ENCODE measurements at regions not wholly inside any gene's neighbourhood (a gene's known extent, or its start where the extent isn't known, plus 50 kb on each side); places are given as distances from the start of the nearest gene placed in this dataset.

GRCh38 chr2:49286726-49287125 is 132.4 kb upstream of the FSHR start:
- no peak for DNase-seq (ENCODE audit: low read depth)
- Histone ChIP-seq H3K9me3 (ENCODE audit: control insufficient read depth, low read length) (no peaks in the 10 kb centered on the region), H3K9ac (ENCODE audit: low read length) (no peak overlapping the region), H3K27me3 (replicated peaks; ENCODE audit: control insufficient read depth, insufficient read depth, low read length) (no peaks in the 10 kb centered on the region), H3K36me3 (ENCODE audit: control insufficient read depth, insufficient read depth, low read length, severe bottlenecking) (no peaks in the 10 kb centered on the region), H3K4me1 (ENCODE audit: control insufficient read depth, insufficient read depth, low read length) (no peaks in the 10 kb centered on the region), H3K4me3 (ENCODE audit: low read length) (no peak overlapping the region)

- no peak for DNase-seq (ENCODE audit: low read depth)
- H3K9ac ChIP-seq (ENCODE audit: low read length) = no peak overlapping the region
- no peaks in the 10 kb centered on the region for H3K36me3 ChIP-seq (ENCODE audit: control insufficient read depth, insufficient read depth, low read length, severe bottlenecking)
- H3K4me1 ChIP-seq (ENCODE audit: control insufficient read depth, insufficient read depth, low read length) = no peaks in the 10 kb centered on the region
- no peaks in the 10 kb centered on the region for H3K9me3 ChIP-seq (ENCODE audit: control insufficient read depth, low read length)
- H3K4me3 ChIP-seq (ENCODE audit: low read length) = no peak overlapping the region
- no peaks in the 10 kb centered on the region for H3K27me3 ChIP-seq (replicated peaks; ENCODE audit: control insufficient read depth, insufficient read depth, low read length)
These were observed 131.7 kb upstream of the FSHR start for GRCh38 chr2:49286045-49286444.

GRCh38 chr2:49278561-49278960 is 124.2 kb upstream of the FSHR start:
- Histone ChIP-seq H3K27me3 (replicated peaks; ENCODE audit: control insufficient read depth, insufficient read depth, low read length) (no peaks in the 10 kb centered on the region), H3K9ac (ENCODE audit: low read length) (no peak overlapping the region), H3K36me3 (ENCODE audit: control insufficient read depth, insufficient read depth, low read length, severe bottlenecking) (no peaks in the 10 kb centered on the region), H3K4me1 (ENCODE audit: control insufficient read depth, insufficient read depth, low read length) (no peaks in the 10 kb centered on the region), H3K4me3 (ENCODE audit: low read length) (no peak overlapping the region), H3K9me3 (ENCODE audit: control insufficient read depth, low read length) (peaks cover 18% of the 10 kb centered on the region)
- no peak for DNase-seq (ENCODE audit: low read depth)

- Histone ChIP-seq H3K4me3 (ENCODE audit: low read length) (no peak overlapping the region), H3K4me1 (ENCODE audit: control insufficient read depth, insufficient read depth, low read length) (no peaks in the 10 kb centered on the region), H3K9ac (ENCODE audit: low read length) (no peak overlapping the region), H3K36me3 (ENCODE audit: control insufficient read depth, insufficient read depth, low read length, severe bottlenecking) (no peaks in the 10 kb centered on the region), H3K27me3 (replicated peaks; ENCODE audit: control insufficient read depth, insufficient read depth, low read length) (no peaks in the 10 kb centered on the region), H3K9me3 (ENCODE audit: control insufficient read depth, low read length) (peaks cover 18% of the 10 kb centered on the region)
- DNase-seq (ENCODE audit: low read depth) = no peak
These were observed 123.8 kb upstream of the FSHR start for GRCh38 chr2:49278141-49278540.

GRCh38 chr2:49271060-49271606 is 116.8 kb upstream of the FSHR start:
- H3K9me3 ChIP-seq (ENCODE audit: control insufficient read depth, low read length) = no peaks in the 10 kb centered on the region
- H3K4me3 ChIP-seq (ENCODE audit: low read length) = no peak overlapping the region
- no peaks in the 10 kb centered on the region for H3K36me3 ChIP-seq (ENCODE audit: control insufficient read depth, insufficient read depth, low read length, severe bottlenecking)
- no peak for DNase-seq (ENCODE audit: low read depth)
- H3K4me1 ChIP-seq (ENCODE audit: control insufficient read depth, insufficient read depth, low read length) = no peaks in the 10 kb centered on the region
- H3K9ac ChIP-seq (ENCODE audit: low read length) = no peak overlapping the region
- H3K27me3 ChIP-seq (replicated peaks; ENCODE audit: control insufficient read depth, insufficient read depth, low read length) = no peaks in the 10 kb centered on the region

- Histone ChIP-seq H3K9ac (ENCODE audit: low read length) (no peak overlapping the region), H3K36me3 (ENCODE audit: control insufficient read depth, insufficient read depth, low read length, severe bottlenecking) (no peaks in the 10 kb centered on the region), H3K4me1 (ENCODE audit: control insufficient read depth, insufficient read depth, low read length) (no peaks in the 10 kb centered on the region), H3K27me3 (replicated peaks; ENCODE audit: control insufficient read depth, insufficient read depth, low read length) (no peaks in the 10 kb centered on the region), H3K4me3 (ENCODE audit: low read length) (no peak overlapping the region), H3K9me3 (ENCODE audit: control insufficient read depth, low read length) (no peaks in the 10 kb centered on the region)
- no peak for DNase-seq (ENCODE audit: low read depth)
These were observed 115.8 kb upstream of the FSHR start for GRCh38 chr2:49270091-49270490.

GRCh38 chr2:49265471-49265870 is 111.2 kb upstream of the FSHR start:
- DNase-seq (ENCODE audit: low read depth) = no peak

GRCh38 chr2:49262801-49263560 is 108.7 kb upstream of the FSHR start:
- H3K27me3 ChIP-seq (replicated peaks; ENCODE audit: control insufficient read depth, insufficient read depth, low read length) = peaks cover 6% of the 10 kb centered on the region
- no peaks in the 10 kb centered on the region for H3K4me1 ChIP-seq (ENCODE audit: control insufficient read depth, insufficient read depth, low read length)
- DNase-seq (ENCODE audit: low read depth) = no peak
- no peaks in the 10 kb centered on the region for H3K36me3 ChIP-seq (ENCODE audit: control insufficient read depth, insufficient read depth, low read length, severe bottlenecking)
- H3K9me3 ChIP-seq (ENCODE audit: control insufficient read depth, low read length) = no peaks in the 10 kb centered on the region
- H3K9ac ChIP-seq (ENCODE audit: low read length) = no peak overlapping the region
- no peak overlapping the region for H3K4me3 ChIP-seq (ENCODE audit: low read length)

More at GRCh38 chr2:49265471-49265870, 111.2 kb upstream of the FSHR start:
- Histone ChIP-seq H3K9ac (ENCODE audit: low read length) (no peak overlapping the region), H3K4me1 (ENCODE audit: control insufficient read depth, insufficient read depth, low read length) (no peaks in the 10 kb centered on the region), H3K9me3 (ENCODE audit: control insufficient read depth, low read length) (no peaks in the 10 kb centered on the region), H3K4me3 (ENCODE audit: low read length) (no peak overlapping the region), H3K27me3 (replicated peaks; ENCODE audit: control insufficient read depth, insufficient read depth, low read length) (peaks cover 6% of the 10 kb centered on the region), H3K36me3 (ENCODE audit: control insufficient read depth, insufficient read depth, low read length, severe bottlenecking) (no peaks in the 10 kb centered on the region)

- DNase-seq (ENCODE audit: low read depth) = no peak
- peaks cover 6% of the 10 kb centered on the region for H3K27me3 ChIP-seq (replicated peaks; ENCODE audit: control insufficient read depth, insufficient read depth, low read length)
- no peaks in the 10 kb centered on the region for H3K36me3 ChIP-seq (ENCODE audit: control insufficient read depth, insufficient read depth, low read length, severe bottlenecking)
- H3K9ac ChIP-seq (ENCODE audit: low read length) = no peak overlapping the region
- H3K9me3 ChIP-seq (ENCODE audit: control insufficient read depth, low read length) = no peaks in the 10 kb centered on the region
- no peak overlapping the region for H3K4me3 ChIP-seq (ENCODE audit: low read length)
- no peaks in the 10 kb centered on the region for H3K4me1 ChIP-seq (ENCODE audit: control insufficient read depth, insufficient read depth, low read length)
These were observed 107.5 kb upstream of the FSHR start for GRCh38 chr2:49261781-49262180.

GRCh38 chr2:49260979-49261538 is 106.7 kb upstream of the FSHR start:
- Histone ChIP-seq H3K9ac (ENCODE audit: low read length) (no peak overlapping the region), H3K9me3 (ENCODE audit: control insufficient read depth, low read length) (no peaks in the 10 kb centered on the region), H3K4me1 (ENCODE audit: control insufficient read depth, insufficient read depth, low read length) (no peaks in the 10 kb centered on the region), H3K36me3 (ENCODE audit: control insufficient read depth, insufficient read depth, low read length, severe bottlenecking) (no peaks in the 10 kb centered on the region), H3K4me3 (ENCODE audit: low read length) (no peak overlapping the region), H3K27me3 (replicated peaks; ENCODE audit: control insufficient read depth, insufficient read depth, low read length) (peaks cover 6% of the 10 kb centered on the region)
- DNase-seq (ENCODE audit: low read depth) = no peak

GRCh38 chr2:49259926-49260325 is 105.6 kb upstream of the FSHR start:
- H3K4me3 ChIP-seq (ENCODE audit: low read length) = no peak overlapping the region
- no peaks in the 10 kb centered on the region for H3K36me3 ChIP-seq (ENCODE audit: control insufficient read depth, insufficient read depth, low read length, severe bottlenecking)
- H3K9ac ChIP-seq (ENCODE audit: low read length) = no peak overlapping the region
- no peaks in the 10 kb centered on the region for H3K4me1 ChIP-seq (ENCODE audit: control insufficient read depth, insufficient read depth, low read length)
- H3K27me3 ChIP-seq (replicated peaks; ENCODE audit: control insufficient read depth, insufficient read depth, low read length) = peaks cover 6% of the 10 kb centered on the region
- no peak for DNase-seq (ENCODE audit: low read depth)
- no peaks in the 10 kb centered on the region for H3K9me3 ChIP-seq (ENCODE audit: control insufficient read depth, low read length)
